ENCODE measurements at regions not wholly inside any gene's neighbourhood (a gene's known extent, or its start where the extent isn't known, plus 50 kb on each side); places are given as distances from the start of the nearest gene placed in this dataset.

DNA sequence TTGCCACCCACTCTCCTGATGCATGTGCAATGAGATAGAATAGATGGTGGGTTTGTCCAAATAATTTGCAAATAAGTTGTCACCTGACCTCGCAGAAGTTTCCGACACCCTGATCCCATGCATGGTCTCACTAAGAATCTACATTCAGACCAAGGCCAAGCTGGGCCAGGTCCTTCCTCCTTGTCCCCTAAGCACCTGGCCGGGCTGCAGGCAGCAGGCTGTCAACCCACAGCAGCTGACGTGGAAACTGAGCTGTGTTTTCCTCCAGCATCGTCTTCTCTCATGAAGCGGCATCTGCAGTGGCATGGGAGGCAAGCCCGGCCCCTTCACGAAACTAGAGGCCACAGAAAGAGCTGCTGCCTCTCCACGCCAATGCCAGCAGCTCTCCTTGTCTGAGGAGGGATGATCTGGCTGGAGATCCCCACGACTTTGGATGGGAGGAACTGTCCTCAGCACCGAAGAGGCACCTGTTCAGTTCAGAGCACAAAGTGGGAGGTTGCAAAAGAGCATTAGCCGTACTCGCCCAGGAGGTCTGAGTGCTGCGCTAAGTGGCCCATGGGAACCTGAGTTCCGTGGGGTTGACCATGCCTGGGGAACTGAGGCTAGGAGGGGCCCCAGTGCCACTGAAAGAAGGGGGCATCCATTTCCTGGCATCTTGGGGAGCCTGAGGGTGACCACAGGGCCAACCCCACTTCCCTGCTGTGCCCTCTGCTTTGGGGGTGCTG is 110.5 kb upstream of the INSIG1 start:
- no peak overlapping the region for H3K4me3 Mint-ChIP-seq
- no peak for DNase-seq
- no peak overlapping the region for H3K27ac Mint-ChIP-seq
- H3K4me1 Mint-ChIP-seq (ENCODE audit: low read depth in 2 of 2): peaks cover 4 to 5% of the 10 kb centered on the region in 2 donors
- no peak for ATAC-seq (replicated peaks)
- peaks cover 6 to 8% of the 10 kb centered on the region in 2 donors for H3K9me3 Mint-ChIP-seq
- peaks cover 3% of the 10 kb centered on the region for H3K36me3 Mint-ChIP-seq (ENCODE audit: insufficient read depth)
- H3K27me3 Mint-ChIP-seq: peaks cover 17 to 56% of the 10 kb centered on the region in 2 donors

GRCh38 chr7:155188357-155188756 is 109.3 kb upstream of the INSIG1 start:
- H3K36me3 Mint-ChIP-seq (ENCODE audit: insufficient read depth): peaks cover 9% of the 10 kb centered on the region
- no peak overlapping the region for H3K27ac Mint-ChIP-seq
- peaks cover 4 to 5% of the 10 kb centered on the region in 2 donors for H3K4me1 Mint-ChIP-seq (ENCODE audit: low read depth in 2 of 2)
- ATAC-seq (replicated peaks) (no peak), DNase-seq (no peak)
- peaks cover 13 to 54% of the 10 kb centered on the region in 2 donors for H3K27me3 Mint-ChIP-seq
- H3K4me3 Mint-ChIP-seq: no peak overlapping the region
- H3K9me3 Mint-ChIP-seq: peaks cover 6 to 8% of the 10 kb centered on the region in 2 donors

DNA sequence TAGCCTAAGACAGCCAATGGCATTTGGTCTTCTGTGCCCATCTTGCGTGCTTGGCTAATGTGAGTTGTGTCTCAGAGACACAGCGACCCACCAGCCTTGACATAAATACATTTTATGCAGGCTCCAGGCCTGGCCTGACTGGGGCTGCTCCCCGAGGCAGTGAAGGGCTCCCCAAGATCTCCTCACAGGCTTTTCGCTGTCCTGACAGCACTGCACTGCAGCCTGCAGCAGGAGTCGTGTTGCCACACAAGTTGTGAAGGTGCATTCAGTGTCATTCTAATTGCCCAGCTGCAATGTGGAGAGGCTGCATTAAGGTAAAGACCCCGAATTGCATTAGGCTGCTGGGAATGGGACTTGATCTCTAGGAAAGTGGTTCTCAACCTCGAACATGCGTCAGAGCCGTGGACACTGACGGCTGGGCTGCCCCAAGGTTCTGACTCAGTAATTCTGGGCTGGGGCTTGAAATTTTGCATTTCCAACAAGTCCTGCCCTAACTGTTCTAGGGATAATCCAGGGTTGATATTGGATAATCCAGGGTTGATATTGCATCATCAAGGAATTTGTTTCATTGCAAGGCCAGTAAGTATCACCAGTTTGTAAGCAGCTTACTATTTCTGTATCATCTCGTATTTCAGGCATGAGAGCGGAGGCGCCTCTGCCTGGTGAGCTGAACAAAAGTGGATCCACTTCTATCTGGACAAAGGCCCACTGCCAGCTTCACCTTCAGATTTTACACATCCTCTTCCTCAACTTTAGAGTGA is 108.7 kb upstream of the INSIG1 start:
- DNase-seq (no peak), ATAC-seq (replicated peaks) (no peak)
- H3K27ac Mint-ChIP-seq: no peak overlapping the region

DNA sequence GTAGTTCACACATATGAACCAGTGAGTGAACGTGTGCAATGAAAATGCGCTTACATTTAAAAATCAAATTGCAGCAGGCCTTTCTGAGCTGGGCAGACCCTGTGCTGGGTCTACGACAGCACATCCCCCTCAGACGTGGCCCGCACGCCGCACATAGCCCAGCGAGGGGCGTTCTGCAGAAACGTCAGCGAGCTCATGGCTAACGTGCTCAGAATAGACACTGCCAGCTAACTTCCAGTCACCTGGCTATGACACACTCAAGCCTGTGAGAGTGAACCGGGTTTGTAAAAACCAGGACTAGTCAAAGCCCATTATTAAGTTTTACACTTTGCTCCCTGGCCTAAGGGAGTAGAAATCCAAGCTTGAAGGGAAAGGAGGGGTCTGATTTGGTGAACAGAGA is 108.1 kb upstream of the INSIG1 start:
- DNase-seq (no peak), ATAC-seq (replicated peaks) (no peak)
- Mint-ChIP-seq H3K4me3 (no peak overlapping the region), H3K4me1 (ENCODE audit: low read depth in 2 of 2) (peaks cover 4 to 5% of the 10 kb centered on the region in 2 donors), H3K9me3 (peaks cover 6 to 8% of the 10 kb centered on the region in 2 donors), H3K27ac (no peak overlapping the region), H3K36me3 (ENCODE audit: insufficient read depth) (peaks cover 9% of the 10 kb centered on the region), H3K27me3 (peaks cover 13 to 46% of the 10 kb centered on the region in 2 donors)

More for the DNA sequence above, 108.7 kb upstream of the INSIG1 start:
- Mint-ChIP-seq H3K4me3 (no peak overlapping the region), H3K27me3 (peaks cover 13 to 48% of the 10 kb centered on the region in 2 donors), H3K36me3 (ENCODE audit: insufficient read depth) (peaks cover 9% of the 10 kb centered on the region), H3K4me1 (ENCODE audit: low read depth in 2 of 2) (peaks cover 4 to 5% of the 10 kb centered on the region in 2 donors), H3K9me3 (peaks cover 6 to 8% of the 10 kb centered on the region in 2 donors)

GRCh38 chr7:155190688-155191087 is 107.0 kb upstream of the INSIG1 start:
- no peaks in the 10 kb centered on the region for H3K9me3 Mint-ChIP-seq
- DNase-seq: peak; percentile 51 to 60 (median 59)
- H3K4me1 Mint-ChIP-seq (ENCODE audit: low read depth in 2 of 2): peaks cover 4 to 5% of the 10 kb centered on the region in 2 donors
- ATAC-seq (replicated peaks): peak; percentile 79
- no peak overlapping the region for H3K4me3 Mint-ChIP-seq
- H3K27ac Mint-ChIP-seq: no peak overlapping the region
- H3K27me3 Mint-ChIP-seq: peaks cover 8 to 37% of the 10 kb centered on the region in 2 donors
- peaks cover 9% of the 10 kb centered on the region for H3K36me3 Mint-ChIP-seq (ENCODE audit: insufficient read depth)

- Mint-ChIP-seq H3K36me3 (ENCODE audit: insufficient read depth) (peaks cover 9% of the 10 kb centered on the region), H3K9me3 (no peaks in the 10 kb centered on the region), H3K4me1 (ENCODE audit: low read depth in 2 of 2) (peaks cover 4 to 5% of the 10 kb centered on the region in 2 donors), H3K27me3 (peaks cover 8 to 36% of the 10 kb centered on the region in 2 donors), H3K27ac (no peak overlapping the region), H3K4me3 (no peak overlapping the region)
- DNase-seq (no peak), ATAC-seq (replicated peaks) (no peak)
These were observed 106.5 kb upstream of the INSIG1 start for GRCh38 chr7:155191137-155191536.

DNA sequence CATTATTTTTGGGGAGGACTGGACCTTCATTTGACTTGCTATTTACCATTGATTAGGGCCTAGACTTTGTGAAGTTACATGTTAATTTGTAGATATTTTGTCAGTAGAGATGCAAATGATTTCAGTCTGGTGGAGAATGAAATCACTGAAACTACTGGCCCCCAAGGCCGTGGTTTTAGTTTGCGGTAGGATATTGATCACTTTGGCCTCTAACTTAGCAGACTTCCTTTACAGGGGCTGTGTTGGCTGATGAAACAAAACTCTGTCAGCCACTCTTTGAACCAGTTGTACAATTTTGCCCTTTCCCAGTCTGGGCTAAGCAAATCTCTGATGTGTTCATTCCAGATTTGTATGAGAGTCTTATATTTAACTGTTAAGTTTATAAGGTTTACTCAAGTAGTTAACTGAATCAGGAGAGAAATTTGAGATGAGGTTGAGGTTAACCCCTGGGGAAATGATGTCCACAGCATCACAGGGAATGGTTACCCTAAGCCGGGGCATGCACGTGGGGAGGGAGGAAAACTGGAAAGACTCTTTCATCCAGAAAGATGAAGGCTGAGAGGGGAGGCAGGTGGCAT is 105.7 kb upstream of the INSIG1 start:
- Mint-ChIP-seq H3K9me3 (no peaks in the 10 kb centered on the region), H3K4me1 (ENCODE audit: low read depth in 2 of 2) (peaks cover 4 to 5% of the 10 kb centered on the region in 2 donors), H3K27ac (no peak overlapping the region), H3K36me3 (ENCODE audit: insufficient read depth) (peaks cover 9% of the 10 kb centered on the region), H3K4me3 (no peak overlapping the region), H3K27me3 (peaks cover 8 to 36% of the 10 kb centered on the region in 2 donors)
- ATAC-seq (replicated peaks): no peak
- DNase-seq: no peak

DNA sequence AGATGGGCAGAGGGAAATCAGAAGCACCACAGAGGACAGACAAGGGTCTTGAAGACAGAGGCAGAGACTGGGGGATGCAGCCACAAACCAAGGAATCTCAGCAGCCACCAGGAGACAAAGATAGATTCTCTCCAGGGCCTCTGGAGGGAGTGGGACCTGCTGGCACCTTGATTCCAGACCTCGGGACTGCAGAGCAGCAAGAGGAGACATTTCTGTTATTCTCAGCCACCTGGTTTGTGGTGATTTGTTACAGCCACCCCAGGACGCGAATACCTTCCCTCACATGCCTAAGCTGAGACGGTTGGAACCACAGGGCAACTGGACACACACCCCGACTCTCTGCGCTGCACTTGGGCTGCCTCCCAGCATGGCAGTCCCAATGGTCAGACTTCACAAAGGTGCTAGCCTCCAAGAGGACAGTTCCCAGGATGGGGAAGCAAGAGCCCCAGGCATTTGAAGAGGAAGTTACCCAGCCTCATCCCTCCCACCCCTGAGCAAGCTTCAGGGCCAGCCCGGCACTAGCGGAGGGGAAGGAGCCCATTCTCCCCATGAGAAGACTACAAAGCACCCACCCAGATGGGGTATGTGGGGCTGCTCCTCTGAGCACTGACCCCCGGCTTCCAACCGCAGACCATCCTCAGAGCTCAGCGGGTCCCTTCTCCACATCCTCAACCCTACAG is 104.6 kb upstream of the INSIG1 start:
- Mint-ChIP-seq H3K27ac (no peak overlapping the region), H3K9me3 (no peaks in the 10 kb centered on the region), H3K27me3 (peaks cover 8 to 35% of the 10 kb centered on the region in 2 donors), H3K4me3 (no peak overlapping the region), H3K4me1 (ENCODE audit: low read depth in 2 of 2) (peaks cover 4 to 5% of the 10 kb centered on the region in 2 donors), H3K36me3 (ENCODE audit: insufficient read depth) (peaks cover 6% of the 10 kb centered on the region)
- DNase-seq (no peak), ATAC-seq (replicated peaks) (no peak)

GRCh38 chr7:155193716-155194115 is 104.0 kb upstream of the INSIG1 start:
- no peak overlapping the region for H3K27ac Mint-ChIP-seq
- peaks cover 6% of the 10 kb centered on the region for H3K36me3 Mint-ChIP-seq (ENCODE audit: insufficient read depth)
- ATAC-seq (replicated peaks) (no peak), DNase-seq (no peak)
- no peak overlapping the region for H3K4me3 Mint-ChIP-seq
- no peaks in the 10 kb centered on the region for H3K9me3 Mint-ChIP-seq
- H3K4me1 Mint-ChIP-seq (ENCODE audit: low read depth in 2 of 2): peaks cover 2 to 4% of the 10 kb centered on the region in 2 donors
- H3K27me3 Mint-ChIP-seq: peaks cover 8 to 29% of the 10 kb centered on the region in 2 donors

GRCh38 chr7:155194382-155195140 is 103.1 kb upstream of the INSIG1 start:
- Mint-ChIP-seq H3K27ac (no peak overlapping the region), H3K36me3 (ENCODE audit: insufficient read depth) (peaks cover 6% of the 10 kb centered on the region), H3K27me3 (peaks cover 8 to 28% of the 10 kb centered on the region in 2 donors), H3K4me3 (no peak overlapping the region), H3K4me1 (ENCODE audit: low read depth in 2 of 2) (peaks cover 2 to 4% of the 10 kb centered on the region in 2 donors), H3K9me3 (no peaks in the 10 kb centered on the region)
- no peak for DNase-seq
- no peak for ATAC-seq (replicated peaks)

GRCh38 chr7:155195939-155196523 is 101.6 kb upstream of the INSIG1 start:
- H3K9me3 Mint-ChIP-seq: no peaks in the 10 kb centered on the region
- peaks cover 6% of the 10 kb centered on the region for H3K36me3 Mint-ChIP-seq (ENCODE audit: insufficient read depth)
- ATAC-seq (replicated peaks) (no peak), DNase-seq (no peak)
- no peak overlapping the region for H3K4me3 Mint-ChIP-seq
- no peaks in the 10 kb centered on the region for H3K4me1 Mint-ChIP-seq (ENCODE audit: low read depth in 2 of 2)
- peaks cover under 1 to 28% of the 10 kb centered on the region in 2 donors for H3K27me3 Mint-ChIP-seq
- H3K27ac Mint-ChIP-seq: no peak overlapping the region

DNA sequence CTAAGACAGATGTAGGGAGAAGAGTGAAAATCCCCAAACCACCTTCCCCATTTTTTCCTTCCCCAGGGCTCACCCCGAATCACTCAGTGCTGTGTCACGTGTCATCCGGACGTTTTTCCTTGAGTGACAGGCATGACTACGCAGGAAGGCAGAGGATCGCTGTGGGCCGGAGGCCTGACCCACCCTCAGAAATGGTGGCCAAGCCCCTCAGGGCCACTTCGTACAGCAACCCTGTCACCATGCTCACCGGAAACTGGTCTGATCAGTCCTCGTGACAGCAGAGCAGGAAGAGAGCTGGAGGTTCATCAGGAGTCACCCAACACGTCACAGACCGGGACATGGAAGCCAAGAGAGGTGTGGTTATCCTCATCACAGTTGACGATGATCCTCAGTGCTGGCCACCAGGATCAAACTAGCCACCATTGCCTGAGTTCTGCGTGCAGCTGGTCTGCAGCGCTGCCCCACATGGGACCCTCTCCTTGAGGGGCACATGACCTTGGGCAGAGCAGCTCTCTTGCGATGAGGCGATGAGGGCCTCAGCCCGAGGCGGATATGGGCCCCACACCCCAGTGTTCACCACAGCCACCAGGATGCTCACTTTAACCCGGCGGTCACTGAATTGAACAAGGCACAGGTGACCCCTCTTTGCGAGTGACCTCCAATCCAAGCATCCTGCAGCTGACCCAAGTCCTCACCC is 99.3 kb upstream of the INSIG1 start:
- H3K27me3 Mint-ChIP-seq: peaks cover 0 to 10% of the 10 kb centered on the region in 2 donors
- no peak for ATAC-seq (replicated peaks)

More for the DNA sequence above, 99.3 kb upstream of the INSIG1 start:
- no peaks in the 10 kb centered on the region for H3K4me1 Mint-ChIP-seq (ENCODE audit: low read depth in 2 of 2)
- no peaks in the 10 kb centered on the region for H3K36me3 Mint-ChIP-seq (ENCODE audit: insufficient read depth)
- H3K9me3 Mint-ChIP-seq: no peaks in the 10 kb centered on the region
- no peak for DNase-seq
- no peak overlapping the region for H3K27ac Mint-ChIP-seq
- H3K4me3 Mint-ChIP-seq: no peak overlapping the region
